HepG2 (cell line): ENCODE measurements at regions not wholly inside any gene's neighbourhood (a gene's known extent, or its start where the extent isn't known, plus 50 kb on each side); places are given as distances from the start of the nearest gene placed in this dataset.

ENCODE experiments used
- ATAC-seq: fragments of 200-7000 bp; cut with Tn5 transposase; 3 replicates; pipeline ENCODE4 v1.9.1; 2020; ENCODE audit warnings: mild to moderate bottlenecking, moderate library complexity
- BruUV-seq: library from RNA; stranded (reverse); fragments of 400-500 nt; replicated peaks from 2 replicates; lab custom pipeline; 2021; lab: Mats Ljungman, UMichigan
- CTCF ChIA-PET: fragments of 300-600 bp; formaldehyde crosslinking; extraction: SDS; loops from one replicate; lab custom pipeline; 2021; ENCODE audit warnings: low total read pairs, inconsistent platforms, low intra/inter-chr PET ratio; lab: Yijun Ruan, JAX
- POLR2A ChIA-PET: fragments of 350-600 bp; sonication (Branson Sonifier 250); formaldehyde crosslinking; loops from one replicate; lab custom pipeline; 2020; ENCODE audit warnings: antibody characterized with exemption, inconsistent platforms; lab: Yijun Ruan, JAX
- DNase-seq: peaks from one replicate; pipeline ENCODE4 v3.0.0-alpha.2; 2015; ENCODE audit warnings: low spot score
- FAIRE-seq: peaks from 3 replicates; lab custom pipeline; 2011; peaks lifted over from hg19 to GRCh38; lab: Jason Lieb, UNC
- H2AFZ ChIP-seq: one replicate; pipeline ENCODE4 v1.6.1; 2011; ENCODE audit warnings: low read length, inconsistent platforms
- H3K27ac ChIP-seq: fragments of 300-600 bp; 3 replicates; pipeline ENCODE4 v1.8.0; 2011; ENCODE audit warnings: mixed run types, mild to moderate bottlenecking, mixed read lengths, low read length, inconsistent platforms; ENCODE audit not compliant: insufficient read depth; ENCODE audit errors: extremely low read length
- H3K27me3 ChIP-seq, 2 experiments: fragments of 200-600 bp in 1 of 2; 2 replicates in 1 of 2; 3 replicates in 1 of 2; pipeline versions ENCODE4 v1.6.0 to v1.8.0; 2011; ENCODE audit warnings: low read length in 2 of 2, mild to moderate bottlenecking in 2 of 2, moderate library complexity in 2 of 2, inconsistent platforms in 1 of 2; ENCODE audit not compliant: insufficient read depth in 2 of 2, control insufficient read depth in 1 of 2
- H3K36me3 ChIP-seq, 2 experiments: fragments of 200-600 bp in 1 of 2; replicated peaks in 1 of 2; 2 replicates in 1 of 2; 3 replicates in 1 of 2; pipeline versions ENCODE4 v1.5.1 to v1.8.0; 2011; ENCODE audit warnings: low read length in 2 of 2, inconsistent platforms in 1 of 2; ENCODE audit not compliant: insufficient read depth in 2 of 2, control insufficient read depth in 1 of 2
- H3K4me1 ChIP-seq: 2 replicates; pipeline ENCODE4 v1.5.1; 2012; ENCODE audit warnings: low read length, inconsistent platforms; ENCODE audit not compliant: insufficient read depth
- H3K4me2 ChIP-seq: 2 replicates; pipeline ENCODE4 v1.6.0; 2011; ENCODE audit warnings: low read depth, low read length, inconsistent platforms
- H3K4me3 ChIP-seq, 3 experiments: fragments of 200-600 bp in 1 of 3; sonication (generic), shearing (Covaris generic) in 1 of 3; replicated peaks in 1 of 3; 2 replicates each; pipeline ENCODE4 v1.5.1; 2011 to 2016; ENCODE audit warnings: low read length in 3 of 3, inconsistent platforms in 2 of 3, low read depth in 2 of 3, mild to moderate bottlenecking in 2 of 3, control low read depth in 1 of 3, mixed read lengths in 1 of 3; ENCODE audit not compliant: insufficient read depth in 1 of 3
- H3K79me2 ChIP-seq: one replicate; pipeline ENCODE4 v1.6.1; 2011; ENCODE audit warnings: low read length, inconsistent platforms; ENCODE audit not compliant: insufficient read depth
- H3K9ac ChIP-seq: 2 replicates; pipeline ENCODE4 v1.6.0; 2011; ENCODE audit warnings: mild to moderate bottlenecking, low read depth, low read length, inconsistent platforms; ENCODE audit not compliant: insufficient read depth
- H3K9me3 ChIP-seq: 2 replicates; pipeline ENCODE4 v1.5.1; 2012; ENCODE audit warnings: mild to moderate bottlenecking, low read length
- H4K20me1 ChIP-seq: 2 replicates; pipeline ENCODE4 v1.6.0; 2011; ENCODE audit warnings: inconsistent platforms, mild to moderate bottlenecking, low read length, moderate library complexity; ENCODE audit not compliant: insufficient read depth
- ATF7 ChIP-seq, 2 experiments: fragments of 450-650 bp in 1 of 2; sonication (generic) in 1 of 2; formaldehyde crosslinking in 1 of 2; IDR thresholded peaks; 2 replicates each; pipeline versions ENCODE4 v1.4.0 to v1.6.1; 2016 to 2020; ENCODE audit warnings: antibody characterized with exemption in 1 of 2, mild to moderate bottlenecking in 1 of 2, missing genetic modification reagents in 1 of 2
- CAMTA2 ChIP-seq: sonication (generic); formaldehyde crosslinking; IDR thresholded peaks from 2 replicates; pipeline ENCODE4 v1.4.0; 2020; ENCODE audit warnings: mild to moderate bottlenecking, missing genetic modification reagents, borderline replicate concordance
- CENPBD1 ChIP-seq: sonication (generic); formaldehyde crosslinking; IDR thresholded peaks from 2 replicates; pipeline ENCODE4 v1.8.0; 2022; ENCODE audit warnings: missing genetic modification reagents, low read depth, mild to moderate bottlenecking, borderline replicate concordance
- CERS6 ChIP-seq: sonication (generic); formaldehyde crosslinking; IDR thresholded peaks from 2 replicates; pipeline ENCODE4 v1.5.0; 2020; ENCODE audit warnings: missing genetic modification reagents
- DNMT3B ChIP-seq: conservative IDR thresholded peaks from 2 replicates; pipeline ENCODE4 v1.6.1; 2016; ENCODE audit warnings: missing biosample characterization, control low read depth
- DPF2 ChIP-seq: sonication (generic); formaldehyde crosslinking; IDR thresholded peaks from 2 replicates; pipeline ENCODE4 v1.4.0; 2020; ENCODE audit warnings: mild to moderate bottlenecking, low read depth, missing genetic modification reagents, borderline replicate concordance
- E2F1 ChIP-seq: sonication (generic); formaldehyde crosslinking; IDR thresholded peaks from 2 replicates; pipeline ENCODE4 v1.5.0; 2020; ENCODE audit warnings: missing genetic modification reagents
- FOSL1 ChIP-seq: sonication (generic); formaldehyde crosslinking; IDR thresholded peaks from 2 replicates; pipeline ENCODE4 v1.9.0; 2021; ENCODE audit warnings: missing genetic modification reagents, borderline replicate concordance
- GABPB1 ChIP-seq: IDR thresholded peaks from 2 replicates; pipeline ENCODE4 v1.6.1; 2016; ENCODE audit warnings: mild to moderate bottlenecking, missing genetic modification reagents, moderate library complexity, missing compliant biosample characterization
- HMGXB4 ChIP-seq, 2 experiments: sonication (generic) in 1 of 2; formaldehyde crosslinking in 1 of 2; IDR thresholded peaks; 2 replicates each; pipeline versions ENCODE4 v1.4.0 to v1.6.1; 2018 to 2020; ENCODE audit warnings: missing genetic modification reagents in 2 of 2, borderline replicate concordance in 1 of 2, low read depth in 1 of 2, mild to moderate bottlenecking in 1 of 2, missing biosample characterization in 1 of 2
- HNRNPH1 ChIP-seq: fragments of 200-400 bp; formaldehyde crosslinking; optimal IDR thresholded peaks from 2 replicates; pipeline ENCODE3; 2017; ENCODE audit warnings: mild to moderate bottlenecking, low read depth, low read length
- MLLT10 ChIP-seq: sonication (generic); formaldehyde crosslinking; IDR thresholded peaks from 2 replicates; pipeline ENCODE4 v1.4.0; 2020; ENCODE audit warnings: missing genetic modification reagents
- NFE2 ChIP-seq: sonication (generic); formaldehyde crosslinking; IDR thresholded peaks from 2 replicates; pipeline ENCODE4 v1.4.0; 2020; ENCODE audit warnings: missing genetic modification reagents
- SMARCC2 ChIP-seq: fragments of 450-650 bp; IDR thresholded peaks from 2 replicates; pipeline ENCODE4 v1.6.1; 2017; ENCODE audit warnings: antibody characterized with exemption, mild to moderate bottlenecking
- SOX5 ChIP-seq: IDR thresholded peaks from 2 replicates; pipeline ENCODE4 v1.6.1; 2016; ENCODE audit warnings: borderline replicate concordance
- ZFY ChIP-seq: sonication (generic); formaldehyde crosslinking; IDR thresholded peaks from 2 replicates; pipeline ENCODE4 v1.4.0; 2020; ENCODE audit warnings: missing genetic modification reagents
- ZMYM4 ChIP-seq: sonication (generic); formaldehyde crosslinking; IDR thresholded peaks from 2 replicates; pipeline ENCODE4 v1.8.1; 2023; ENCODE audit warnings: mild to moderate bottlenecking, missing genetic modification reagents
- ZNF3 ChIP-seq: IDR thresholded peaks from 2 replicates; pipeline ENCODE4 v1.7.0; 2017; ENCODE audit warnings: inconsistent platforms
- ZNF713 ChIP-seq: sonication (generic); formaldehyde crosslinking; IDR thresholded peaks from 2 replicates; pipeline ENCODE4 v1.4.0; 2020; ENCODE audit warnings: mild to moderate bottlenecking, missing genetic modification reagents
- ZNF770 ChIP-seq: sonication (generic); formaldehyde crosslinking; IDR thresholded peaks from 2 replicates; pipeline ENCODE4 v1.5.0; 2020; ENCODE audit warnings: mild to moderate bottlenecking, missing genetic modification reagents
- WGBS: methylation state at CpG from one replicate; pipeline ENCODE4 v1.1.6; 2017; ENCODE audit warnings: low lambda C conversion rate; 5-methylcytosine and 5-hydroxymethylcytosine counted together
- in situ Hi-C: cut with HindIII; loops from 2 replicates; pipeline ENCODE4 v1.10.0; 2017; ENCODE audit warnings: low pct_unique_long_range_greater_than_20kb; ENCODE audit not compliant: extremely low pct_ligation_motif_present
- intact Hi-C: fragments of 100-400 bp; cut with micrococcal nuclease; formaldehyde crosslinking; loops from one replicate; pipeline ENCODE4 v1.10.0; 2022; ENCODE audit not compliant: unreplicated experiment

GRCh38 chr5:73286896-73287295 lies 113.9 kb downstream of the TMEM174 start:
- intact Hi-C loops: no loop called here
- DNase-seq (no peak), FAIRE-seq (no peak), ATAC-seq (no peak)
- in situ Hi-C loops: no loop called here
- H3K27me3 ChIP-seq: peaks cover 0 to 51% of the 10 kb centered on the region in 2 experiments; a peak in 4 of 5 replicates
- no peaks in the 10 kb centered on the region; the same call in 1 of the 2 replicates for H3K9me3 ChIP-seq
- ChIA-PET CTCF (no interaction called here), POLR2A (no interaction called here)
- H3K4me1 ChIP-seq: no peaks in the 10 kb centered on the region
- H3K9ac ChIP-seq: no peak overlapping the region
- no peak overlapping the region for H3K4me2 ChIP-seq
- 14% methylated on average over 1 of the region's 1 CpG for WGBS
- no peak overlapping the region for H3K4me3 ChIP-seq
- H2AFZ ChIP-seq: no peak overlapping the region
- TF ChIP-seq HMGXB4 (CRISPR knock-in tag; IDR thresholded peaks at IDR 0.05; ENCODE audit: borderline replicate concordance in 1 of 2, low read depth in 1 of 2): no peak
- no peak for TF ChIP-seq SMARCC2
- no peak for TF ChIP-seq CENPBD1 (CRISPR knock-in tag)
- TF ChIP-seq E2F1 (CRISPR knock-in tag): no peak
- no peak for TF ChIP-seq ZNF3 (CRISPR knock-in tag)
- TF ChIP-seq HNRNPH1: no peak
- TF ChIP-seq DNMT3B (CRISPR knock-in tag): no peak
- no peak for TF ChIP-seq NFE2
- TF ChIP-seq ZNF770: no peak
- no peak for TF ChIP-seq ZFY (CRISPR knock-in tag)
- no peak for TF ChIP-seq CERS6 (CRISPR knock-in tag)
- TF ChIP-seq ATF7 (IDR thresholded peaks at IDR 0.05): no peak
- TF ChIP-seq ATF7 (CRISPR knock-in tag; IDR thresholded peaks at IDR 0.05): no peak
- TF ChIP-seq DPF2 (CRISPR knock-in tag): no peak
- no peak for TF ChIP-seq CAMTA2 (CRISPR knock-in tag)
- no peak for TF ChIP-seq GABPB1 (CRISPR knock-in tag)
- no peak for TF ChIP-seq SOX5 (CRISPR knock-in tag)
- TF ChIP-seq FOSL1 (CRISPR knock-in tag): no peak
- TF ChIP-seq MLLT10 (CRISPR knock-in tag): no peak
- TF ChIP-seq ZNF713 (CRISPR knock-in tag): no peak
- no peak for TF ChIP-seq ZMYM4 (CRISPR knock-in tag)
- no peak overlapping the region for H3K27ac ChIP-seq
- BruUV-seq: no TSS peak
- no peaks in the 10 kb centered on the region for H3K79me2 ChIP-seq
- no peaks in the 10 kb centered on the region for H4K20me1 ChIP-seq
- H3K36me3 ChIP-seq: no peaks in the 10 kb centered on the region
